Forelimb muscle (tissue), 1 donor: ENCODE measurements at regions not wholly inside any gene's neighbourhood (a gene's known extent, or its start where the extent isn't known, plus 50 kb on each side); places are given as distances from the start of the nearest gene placed in this dataset.
"Not testable (repeated sequence)": the region's sequence is repeated elsewhere in the genome, so short reads cannot be mapped to it uniquely, and the experiment has no call there.

Experiments
- DNase-seq: peaks from one replicate; pipeline ENCODE4 v3.0.0-alpha.2; 2013; ENCODE audit warnings: low read depth

- DNase-seq = no peak
Observed at GRCh38 chr3:105979961-105980360, 111.1 kb upstream of the CBLB start.

- no peak for DNase-seq
Observed at GRCh38 chr3:105982207-105982606, 113.4 kb upstream of the CBLB start.

GRCh38 chr3:105984837-105985236 lies 116.0 kb upstream of the CBLB start:
- DNase-seq = no peak

- DNase-seq = not testable (repeated sequence)
Observed at GRCh38 chr3:105986343-105986742, 117.5 kb upstream of the CBLB start.

GRCh38 chr3:105987809-105988208 lies 119.0 kb upstream of the CBLB start:
- DNase-seq = no peak

- no peak for DNase-seq
Observed at GRCh38 chr3:105988540-105989212, 119.9 kb upstream of the CBLB start.

- no peak for DNase-seq
Observed at GRCh38 chr3:105996781-105997180, 128.0 kb upstream of the CBLB start.

GRCh38 chr3:105997466-105997799 lies 128.6 kb upstream of the CBLB start:
- DNase-seq = no peak

GRCh38 chr3:105997800-105998526 lies 129.2 kb upstream of the CBLB start:
- no peak for DNase-seq

- DNase-seq = no peak
Observed at GRCh38 chr3:105999856-106000255, 131.0 kb upstream of the CBLB start.

- no peak for DNase-seq
Observed at GRCh38 chr3:106001923-106002322, 133.1 kb upstream of the CBLB start.

GRCh38 chr3:106004137-106004681 lies 135.4 kb upstream of the CBLB start:
- no peak for DNase-seq

- DNase-seq = no peak
Observed at GRCh38 chr3:106004826-106005225, 136.0 kb upstream of the CBLB start.

- DNase-seq = no peak
Observed at GRCh38 chr3:106006001-106006400, 137.2 kb upstream of the CBLB start.

- no peak for DNase-seq
Observed at GRCh38 chr3:106006571-106006970, 137.8 kb upstream of the CBLB start.

GRCh38 chr3:106007512-106007911 lies 138.7 kb upstream of the CBLB start:
- no peak for DNase-seq

- DNase-seq = no peak
Observed at GRCh38 chr3:106008766-106009165, 140.0 kb upstream of the CBLB start.

- DNase-seq = no peak
Observed at GRCh38 chr3:106010829-106011228, 142.0 kb upstream of the CBLB start.

- DNase-seq = no peak
Observed at GRCh38 chr3:106013971-106014370, 145.2 kb upstream of the CBLB start.

GRCh38 chr3:106014518-106014917 lies 145.7 kb upstream of the CBLB start:
- no peak for DNase-seq

- no peak for DNase-seq
Observed at GRCh38 chr3:106014971-106015370, 146.2 kb upstream of the CBLB start.

- DNase-seq = no peak
Observed at GRCh38 chr3:106018102-106018501, 149.3 kb upstream of the CBLB start.

GRCh38 chr3:106018929-106019550 lies 150.2 kb upstream of the CBLB start:
- DNase-seq = no peak
